CD4-positive, alpha-beta T cell treated with Interleukin-21 for 1 hour (primary cell): ENCODE measurements at regions not wholly inside any gene's neighbourhood (a gene's known extent, or its start where the extent isn't known, plus 50 kb on each side); places are given as distances from the start of the nearest gene placed in this dataset.

Source experiments
- DNase-seq: peaks from one replicate; pipeline ENCODE4 v3.0.0-alpha.2; 2020

GRCh38 chr3:161444694-161445077 is 51.9 kb upstream of the OTOL1 start:
- DNase-seq: no peak

GRCh38 chr3:161443921-161444693 is 52.5 kb upstream of the OTOL1 start:
- no peak for DNase-seq

GRCh38 chr3:161430307-161430706 is 59.0 kb upstream of the SPTSSB start:
- DNase-seq: no peak

GRCh38 chr3:161427347-161427746 is 56.0 kb upstream of the SPTSSB start:
- DNase-seq: no peak

GRCh38 chr3:161426758-161427157 is 55.4 kb upstream of the SPTSSB start:
- DNase-seq: no peak

- DNase-seq: peak; percentile 58
Measured at GRCh38 chr3:161423911-161424522, 52.7 kb upstream of the SPTSSB start.

- no peak for DNase-seq
Measured at GRCh38 chr3:161422171-161422700, 50.9 kb upstream of the SPTSSB start.
